Testis (tissue), 2 donors: ENCODE measurements at regions not wholly inside any gene's neighbourhood (a gene's known extent, or its start where the extent isn't known, plus 50 kb on each side); places are given as distances from the start of the nearest gene placed in this dataset.

ENCODE experiments used
- CTCF ChIP-seq, 3 experiments: fragments of 450-650 bp in 2 of 3; fragments of 200-600 bp in 1 of 3; sonication (generic) in 1 of 3; IDR thresholded peaks; one replicate each; pipeline ENCODE4 v1.5.1; 2016 to 2019; ENCODE audit warnings: antibody characterized with exemption in 3 of 3, mild to moderate bottlenecking in 2 of 3, moderate library complexity in 1 of 3
- POLR2A ChIP-seq: fragments of 450-650 bp; IDR thresholded peaks from one replicate; pipeline ENCODE4 v1.6.1; 2017; ENCODE audit warnings: antibody characterized with exemption, mild to moderate bottlenecking, moderate library complexity

GRCh38 chr13:91066745-91067144, 280.7 kb upstream of the MIR17HG start:
- TF ChIP-seq CTCF (IDR thresholded peaks at IDR 0.05) (no peak), POLR2A (no peak)
